ENCODE measurements at regions not wholly inside any gene's neighbourhood (a gene's known extent, or its start where the extent isn't known, plus 50 kb on each side); places are given as distances from the start of the nearest gene placed in this dataset.

- no peaks in the 10 kb centered on the region for H3K27me3 ChIP-seq (ENCODE audit: control insufficient read depth, extremely low read depth, insufficient read depth, low read length)
- DNase-seq (ENCODE audit: low read depth, low spot score): no peak
- no peaks in the 10 kb centered on the region for H3K36me3 ChIP-seq (ENCODE audit: control insufficient read depth in 2 of 2, extremely low read depth in 1 of 2, insufficient read depth in 2 of 2, low read length in 2 of 2)
- H3K79me2 ChIP-seq (ENCODE audit: control insufficient read depth, insufficient read depth, low read length): no peaks in the 10 kb centered on the region
- H2AFZ ChIP-seq (ENCODE audit: control insufficient read depth, low read length): no peak overlapping the region
- no peak overlapping the region for H3K4me2 ChIP-seq (ENCODE audit: control insufficient read depth, extremely low read depth, insufficient read depth, low read depth, low read length)
- TF ChIP-seq EZH2 (IDR thresholded peaks at IDR 0.05; ENCODE audit: low read length): no peak
- no peak for TF ChIP-seq CTCF (optimal IDR thresholded peaks at IDR 0.05 in 1 of 3, IDR thresholded peaks at IDR 0.05 in 1 of 3, conservative IDR thresholded peaks at IDR 0.05 in 1 of 3; ENCODE audit: extremely low read depth in 1 of 3, insufficient read depth in 2 of 3, low read length in 3 of 3)
- FAIRE-seq: no peak
- no peaks in the 10 kb centered on the region for H3K9me1 ChIP-seq (ENCODE audit: control insufficient read depth, extremely low read depth, insufficient read depth, low read length)
- no peak overlapping the region for H3K4me3 ChIP-seq (ENCODE audit: control insufficient read depth in 2 of 3, extremely low read depth in 1 of 3, insufficient read depth in 2 of 3, low read depth in 1 of 3, low read length in 3 of 3)
- H3K9ac ChIP-seq (ENCODE audit: control insufficient read depth, extremely low read depth, insufficient read depth, low read length): no peak overlapping the region
- dilution Hi-C loops (cut with MboI; ENCODE audit: extremely low pct_ligation_motif_present, low sequenced_read_pairs): no loop called here
- H3K4me1 ChIP-seq (ENCODE audit: control insufficient read depth, extremely low read depth, insufficient read depth, low read length): no peaks in the 10 kb centered on the region
- H3K9me3 ChIP-seq (ENCODE audit: control insufficient read depth, low read depth, low read length): no peaks in the 10 kb centered on the region
- no peaks in the 10 kb centered on the region for H4K20me1 ChIP-seq (ENCODE audit: control insufficient read depth, extremely low read depth, insufficient read depth, low read length)
- no peak overlapping the region for H3K27ac ChIP-seq (ENCODE audit: control insufficient read depth, insufficient read depth, low read length)
These were observed 455.7 kb downstream of the ZIC1 start for GRCh38 chr3:147864754-147865354.

- Histone ChIP-seq H3K4me2 (ENCODE audit: control insufficient read depth, extremely low read depth, insufficient read depth, low read depth, low read length) (no peak overlapping the region), H3K9ac (ENCODE audit: control insufficient read depth, extremely low read depth, insufficient read depth, low read length) (no peak overlapping the region), H3K9me1 (ENCODE audit: control insufficient read depth, extremely low read depth, insufficient read depth, low read length) (no peaks in the 10 kb centered on the region), H4K20me1 (ENCODE audit: control insufficient read depth, extremely low read depth, insufficient read depth, low read length) (no peaks in the 10 kb centered on the region), H3K79me2 (ENCODE audit: control insufficient read depth, insufficient read depth, low read length) (no peaks in the 10 kb centered on the region), H3K27ac (ENCODE audit: control insufficient read depth, insufficient read depth, low read length) (no peak overlapping the region), H3K4me3 (ENCODE audit: control insufficient read depth in 2 of 3, extremely low read depth in 1 of 3, insufficient read depth in 2 of 3, low read depth in 1 of 3, low read length in 3 of 3) (no peak overlapping the region), H3K27me3 (ENCODE audit: control insufficient read depth, extremely low read depth, insufficient read depth, low read length) (no peaks in the 10 kb centered on the region), H2AFZ (ENCODE audit: control insufficient read depth, low read length) (no peak overlapping the region), H3K36me3 (ENCODE audit: control insufficient read depth in 2 of 2, extremely low read depth in 1 of 2, insufficient read depth in 2 of 2, low read length in 2 of 2) (no peaks in the 10 kb centered on the region), H3K9me3 (ENCODE audit: control insufficient read depth, low read depth, low read length) (no peaks in the 10 kb centered on the region), H3K4me1 (ENCODE audit: control insufficient read depth, extremely low read depth, insufficient read depth, low read length) (no peaks in the 10 kb centered on the region)
- dilution Hi-C loops (cut with MboI; ENCODE audit: extremely low pct_ligation_motif_present, low sequenced_read_pairs): no loop called here
- TF ChIP-seq CTCF (optimal IDR thresholded peaks at IDR 0.05 in 1 of 3, IDR thresholded peaks at IDR 0.05 in 1 of 3, conservative IDR thresholded peaks at IDR 0.05 in 1 of 3; ENCODE audit: extremely low read depth in 1 of 3, insufficient read depth in 2 of 3, low read length in 3 of 3) (no peak), EZH2 (IDR thresholded peaks at IDR 0.05; ENCODE audit: low read length) (no peak)
- FAIRE-seq (no peak), DNase-seq (ENCODE audit: low read depth, low spot score) (no peak)
These were observed 457.4 kb downstream of the ZIC1 start for GRCh38 chr3:147866561-147866960.

All from keratinocyte (primary cell).